HG02852 (cell line): ENCODE measurements at regions not wholly inside any gene's neighbourhood (a gene's known extent, or its start where the extent isn't known, plus 50 kb on each side); places are given as distances from the start of the nearest gene placed in this dataset.

ENCODE experiments used
- ATAC-seq: cut with Tn5 transposase; IDR thresholded peaks from one replicate; pipeline ENCODE4 v1.9.1; 2021; ENCODE audit warnings: mild to moderate bottlenecking, moderate library complexity; ENCODE audit not compliant: unreplicated experiment

DNA sequence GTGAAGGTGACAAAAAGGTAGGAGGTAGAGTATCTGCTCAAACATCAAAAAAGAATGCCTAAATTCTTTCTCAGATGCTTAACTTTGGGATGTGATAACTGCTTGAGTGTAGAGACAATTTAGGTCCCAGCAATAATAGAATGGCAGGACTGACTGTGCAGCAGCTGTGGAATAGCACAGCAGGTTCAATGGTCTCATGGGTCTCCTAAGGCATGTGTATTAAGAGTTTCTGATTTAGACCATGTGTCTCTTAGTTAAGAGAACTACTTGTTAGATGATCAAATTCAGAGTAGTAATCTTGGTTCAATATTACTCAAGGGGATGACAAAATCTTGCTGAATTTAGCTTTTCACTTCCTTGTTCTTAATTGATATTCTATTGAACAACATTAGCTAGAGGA lies 72.0 kb downstream of the ALX1 start:
- no peak for ATAC-seq

GRCh38 chr12:85356596-85357385 lies 76.8 kb downstream of the ALX1 start:
- ATAC-seq: no peak

DNA sequence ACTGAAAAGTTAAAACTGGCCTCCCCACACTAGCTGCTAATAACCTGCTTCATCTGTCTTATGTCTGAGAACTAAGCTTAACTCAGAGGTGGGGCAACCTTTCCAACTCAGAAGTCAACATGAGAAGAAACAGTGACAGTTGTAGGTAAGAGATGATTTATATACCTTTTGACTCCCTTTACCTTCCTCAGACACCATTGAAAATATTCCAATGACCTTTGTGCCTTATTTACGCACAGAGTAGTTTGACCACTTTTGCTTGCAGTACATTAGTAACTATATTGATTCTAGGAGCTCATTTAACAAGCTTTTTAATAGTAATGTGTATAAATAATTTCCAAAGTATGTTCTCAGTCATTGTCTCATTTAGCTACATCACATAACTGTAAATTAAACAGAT lies 77.6 kb downstream of the ALX1 start:
- no peak for ATAC-seq

DNA sequence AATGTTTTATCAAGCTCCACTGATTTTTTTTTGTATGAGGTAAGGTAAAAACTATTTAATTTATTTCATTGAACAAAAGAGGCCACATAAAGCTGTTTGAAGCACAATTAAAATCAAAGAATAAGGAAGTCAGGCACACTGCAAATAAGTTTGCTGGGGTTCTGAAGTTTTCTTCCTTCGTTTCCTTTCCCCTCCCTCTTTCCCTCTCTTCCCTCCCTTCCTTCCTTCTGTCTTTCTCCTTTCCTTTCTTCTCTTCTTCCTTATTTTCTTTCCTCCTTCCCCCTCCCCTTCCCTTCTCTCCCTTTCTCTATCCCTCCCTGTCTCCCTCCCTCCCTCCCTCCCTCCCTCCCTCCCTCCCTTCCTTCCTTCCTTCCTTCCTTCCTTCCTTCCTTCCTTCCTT lies 78.7 kb downstream of the ALX1 start:
- ATAC-seq: no peak

DNA sequence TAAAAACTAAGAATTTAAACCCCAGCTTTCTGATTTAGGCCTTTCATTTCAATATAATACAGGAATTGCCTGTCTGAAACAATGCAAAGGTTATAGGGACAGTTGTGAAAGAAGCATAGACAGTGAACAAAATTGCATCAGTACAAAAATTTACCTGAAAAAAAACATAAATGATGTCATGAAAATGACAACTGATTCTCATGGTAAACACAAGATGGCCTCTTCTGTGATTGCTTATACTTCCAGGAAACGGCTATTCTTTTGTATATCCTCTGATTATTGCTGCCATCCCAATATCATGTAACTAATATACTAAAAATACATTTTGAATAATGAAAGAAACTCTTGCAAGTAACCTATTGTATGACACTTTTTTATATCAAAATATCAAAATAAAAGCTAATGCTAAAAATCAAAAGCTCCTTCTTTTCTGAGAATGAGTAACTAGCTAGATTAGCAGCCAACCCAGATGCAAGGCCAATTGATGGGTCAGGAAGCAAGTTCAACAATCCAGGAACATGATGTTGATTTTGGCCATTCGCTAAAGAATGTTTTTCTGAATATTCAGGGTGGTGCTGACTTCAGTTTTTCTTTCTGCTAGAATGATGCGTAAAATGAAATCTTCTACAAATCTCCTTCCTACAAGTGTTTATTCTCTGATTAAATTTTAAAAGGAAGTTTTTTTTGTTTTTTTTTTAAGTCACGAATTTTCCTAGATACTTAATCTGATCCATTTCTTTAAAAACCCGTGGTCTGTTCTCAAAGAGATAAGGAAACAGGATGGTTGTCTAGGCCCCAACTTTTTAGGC lies 83.6 kb downstream of the ALX1 start:
- ATAC-seq: no peak

GRCh38 chr12:85367936-85368335 lies 87.9 kb downstream of the ALX1 start:
- no peak for ATAC-seq

- no peak for ATAC-seq
Observed at GRCh38 chr12:85369365-85370154, 89.5 kb downstream of the ALX1 start.

DNA sequence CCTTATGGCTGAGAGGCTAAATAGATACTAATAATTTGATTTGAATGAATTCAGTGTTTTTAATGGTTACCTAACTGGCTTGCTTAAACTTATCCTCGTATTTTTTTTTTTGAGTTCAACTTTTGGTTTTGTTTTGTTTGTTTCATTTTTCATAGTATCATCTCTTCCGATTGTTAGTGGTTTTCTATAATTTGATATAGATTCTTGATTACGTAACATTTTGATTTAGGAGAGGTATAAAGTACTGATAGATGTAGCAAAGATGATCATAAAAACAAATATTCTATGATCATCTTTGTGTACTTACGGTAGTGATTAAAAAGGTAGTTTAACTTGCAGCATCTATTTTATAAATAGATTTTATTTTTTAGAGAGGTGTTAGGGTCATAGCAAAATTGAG lies 93.0 kb downstream of the ALX1 start:
- no peak for ATAC-seq

DNA sequence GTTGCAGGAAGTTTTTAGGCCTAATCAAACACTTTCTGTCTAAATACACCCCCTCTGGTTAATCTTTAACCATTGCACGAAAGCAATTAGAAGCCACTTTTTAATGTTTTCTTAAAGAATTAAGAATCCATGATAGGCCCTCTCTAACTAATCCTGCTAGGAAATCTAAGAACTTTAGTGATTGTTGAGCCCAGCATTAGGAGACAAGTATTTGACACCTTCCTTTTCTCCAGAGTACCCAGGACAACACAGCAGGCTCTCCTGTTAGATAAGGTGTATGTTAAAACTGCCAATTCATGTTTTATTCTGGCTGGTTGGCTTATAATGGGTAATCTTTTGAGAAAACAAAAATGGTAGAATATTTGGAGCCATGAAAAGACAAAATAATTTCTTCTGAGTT lies 95.0 kb downstream of the ALX1 start:
- no peak for ATAC-seq

GRCh38 chr12:85385406-85385805 lies 105.4 kb downstream of the ALX1 start:
- ATAC-seq: no peak

- ATAC-seq: no peak
Observed at GRCh38 chr12:85390266-85390665, 110.2 kb downstream of the ALX1 start.

DNA sequence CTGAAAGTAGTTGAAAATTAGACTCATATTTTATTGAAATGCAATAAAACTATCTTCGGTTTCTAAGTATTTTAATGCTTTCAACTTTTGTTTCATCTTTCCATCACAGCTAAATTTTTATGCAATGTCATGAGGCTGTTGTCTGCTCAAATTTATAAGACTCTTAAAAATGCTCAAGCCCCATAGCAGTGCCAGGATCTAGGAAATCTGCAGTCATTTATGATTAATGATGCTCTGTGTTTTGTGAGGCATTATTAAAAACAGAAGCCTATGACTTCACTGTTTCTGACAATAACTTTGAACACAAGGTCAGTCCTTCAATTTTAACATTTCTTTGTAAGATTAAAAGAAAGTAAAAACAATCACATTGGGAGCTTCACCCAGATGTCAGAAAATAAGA lies 112.5 kb downstream of the ALX1 start:
- no peak for ATAC-seq

GRCh38 chr12:85393606-85394005 lies 113.6 kb downstream of the ALX1 start:
- no peak for ATAC-seq

DNA sequence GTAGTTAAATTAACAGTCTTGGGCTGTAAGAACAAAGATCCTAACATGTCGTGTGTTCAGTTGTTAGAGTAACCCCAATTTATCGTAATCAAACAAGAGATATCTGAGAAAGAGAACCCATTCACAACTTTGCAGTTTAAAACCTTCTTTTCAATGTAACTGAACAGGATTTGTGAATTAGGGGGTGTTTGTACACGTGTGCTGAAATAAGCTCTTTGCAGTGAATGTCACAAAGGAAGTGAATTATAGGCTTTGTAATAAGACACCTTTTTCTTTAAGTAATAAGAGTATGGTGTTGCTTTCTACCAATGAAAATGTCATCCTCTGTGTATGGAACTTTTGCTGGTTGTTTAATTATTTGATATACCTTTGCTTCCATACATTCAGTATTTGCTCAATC lies 114.0 kb downstream of the ALX1 start:
- ATAC-seq: no peak

- no peak for ATAC-seq
Observed at GRCh38 chr12:85394809-85395208, 114.8 kb downstream of the ALX1 start.

GRCh38 chr12:85405262-85405661 lies 125.2 kb downstream of the ALX1 start:
- ATAC-seq: no peak

DNA sequence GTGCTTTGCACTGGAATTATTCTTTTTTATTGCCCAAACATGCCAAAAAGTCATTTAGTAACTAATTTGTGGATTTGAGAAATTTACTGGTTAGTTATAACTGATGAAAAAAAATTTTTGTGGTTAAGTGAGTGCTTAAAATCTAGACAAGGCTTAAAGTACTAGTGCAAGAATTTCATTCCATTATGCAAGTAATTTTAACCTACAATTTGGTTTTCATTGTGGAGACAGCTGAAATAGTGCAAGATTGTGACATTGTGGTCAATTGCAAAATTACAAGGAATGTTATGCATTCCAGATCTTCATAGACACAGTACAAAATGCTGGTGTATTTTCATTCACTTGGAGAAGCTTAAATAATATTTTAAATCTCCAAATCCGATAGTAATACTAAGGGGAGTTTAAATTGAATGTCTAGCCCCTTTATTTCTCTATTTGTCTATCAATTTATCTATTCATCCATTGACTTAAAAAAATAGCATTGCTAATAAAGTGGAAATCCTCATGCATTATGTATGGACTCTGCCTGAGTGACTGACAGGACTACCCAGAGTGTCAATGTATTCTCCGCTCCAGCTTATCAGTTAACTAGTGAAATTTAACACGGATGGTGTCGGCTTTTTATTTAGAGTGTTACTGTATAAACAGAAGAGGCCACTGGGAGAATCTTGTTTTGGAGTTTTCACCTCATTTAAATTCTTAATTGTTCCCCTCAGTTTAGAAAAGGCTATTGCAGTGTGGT lies 125.9 kb downstream of the ALX1 start:
- no peak for ATAC-seq

GRCh38 chr12:85413266-85413665 lies 133.2 kb downstream of the ALX1 start:
- ATAC-seq: no peak

- no peak for ATAC-seq
Observed at GRCh38 chr12:85422762-85423161, 142.7 kb downstream of the ALX1 start.

- peak; percentile 53 for ATAC-seq
Observed at GRCh38 chr12:85423947-85424346, 143.9 kb downstream of the ALX1 start.
